Activated T-helper 17 cell treated with anti-CD3 and anti-CD28 coated beads, Interleukin-2, amount 50 U/mL, for 72 hours (primary cell): ENCODE measurements at regions not wholly inside any gene's neighbourhood (a gene's known extent, or its start where the extent isn't known, plus 50 kb on each side); places are given as distances from the start of the nearest gene placed in this dataset.

Experiments
- ATAC-seq: fragments of 150-1000 bp; cut with Tn5 transposase; replicated peaks from 2 replicates; pipeline ENCODE4 v1.10.0; 2021; ENCODE audit warnings: mild to moderate bottlenecking, moderate library complexity
- H3K27ac Mint-ChIP-seq: one replicate; pipeline ENCODE4 v1.8.0; 2022; ENCODE audit warnings: mixed read lengths
- H3K27me3 Mint-ChIP-seq: one replicate; pipeline ENCODE4 v1.8.0; 2022; ENCODE audit warnings: mixed read lengths
- H3K36me3 Mint-ChIP-seq: one replicate; pipeline ENCODE4 v1.8.0; 2022; ENCODE audit warnings: low read depth, mild to moderate bottlenecking, mixed read lengths
- H3K4me1 Mint-ChIP-seq: one replicate; pipeline ENCODE4 v1.8.0; 2022; ENCODE audit warnings: mixed read lengths
- H3K4me3 Mint-ChIP-seq: one replicate; pipeline ENCODE4 v1.8.0; 2022; ENCODE audit warnings: mild to moderate bottlenecking, mixed read lengths
- H3K9me3 Mint-ChIP-seq: one replicate; pipeline ENCODE4 v1.8.0; 2022; ENCODE audit warnings: mixed read lengths

DNA sequence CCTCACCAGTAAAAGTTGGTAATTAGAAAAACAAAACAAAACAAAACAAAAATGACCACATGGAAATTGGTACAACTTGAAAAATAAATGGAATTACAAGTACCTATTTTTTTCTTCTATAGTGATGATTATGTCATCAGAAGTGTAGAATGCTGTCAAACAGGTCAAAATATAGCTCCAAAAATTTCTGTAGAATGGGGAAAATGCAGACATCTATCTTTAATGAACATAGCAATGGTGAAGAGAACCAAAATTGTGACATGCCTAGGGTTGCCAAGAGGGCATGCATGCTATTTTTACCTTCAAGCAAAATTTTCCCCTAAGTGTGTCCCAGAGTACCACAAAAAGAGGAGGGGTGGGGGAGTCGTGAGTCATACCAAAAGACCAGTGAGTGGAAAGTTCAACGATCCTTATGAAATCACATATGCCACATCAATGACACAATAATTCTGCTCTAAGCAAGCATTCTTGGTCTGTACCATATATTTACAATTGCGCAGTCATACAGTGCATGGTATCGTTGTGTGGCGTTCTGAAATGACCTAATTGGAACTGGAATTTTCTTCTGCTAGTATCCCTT lies 1436.4 kb downstream of the SUCLG1 start:
- no peak overlapping the region for H3K4me3 Mint-ChIP-seq
- peaks cover 28% of the 10 kb centered on the region for H3K9me3 Mint-ChIP-seq
- H3K27me3 Mint-ChIP-seq, result no peaks in the 10 kb centered on the region
- ATAC-seq, result no peak
- no peak overlapping the region for H3K27ac Mint-ChIP-seq
- H3K36me3 Mint-ChIP-seq, result no peaks in the 10 kb centered on the region
- no peaks in the 10 kb centered on the region for H3K4me1 Mint-ChIP-seq

DNA sequence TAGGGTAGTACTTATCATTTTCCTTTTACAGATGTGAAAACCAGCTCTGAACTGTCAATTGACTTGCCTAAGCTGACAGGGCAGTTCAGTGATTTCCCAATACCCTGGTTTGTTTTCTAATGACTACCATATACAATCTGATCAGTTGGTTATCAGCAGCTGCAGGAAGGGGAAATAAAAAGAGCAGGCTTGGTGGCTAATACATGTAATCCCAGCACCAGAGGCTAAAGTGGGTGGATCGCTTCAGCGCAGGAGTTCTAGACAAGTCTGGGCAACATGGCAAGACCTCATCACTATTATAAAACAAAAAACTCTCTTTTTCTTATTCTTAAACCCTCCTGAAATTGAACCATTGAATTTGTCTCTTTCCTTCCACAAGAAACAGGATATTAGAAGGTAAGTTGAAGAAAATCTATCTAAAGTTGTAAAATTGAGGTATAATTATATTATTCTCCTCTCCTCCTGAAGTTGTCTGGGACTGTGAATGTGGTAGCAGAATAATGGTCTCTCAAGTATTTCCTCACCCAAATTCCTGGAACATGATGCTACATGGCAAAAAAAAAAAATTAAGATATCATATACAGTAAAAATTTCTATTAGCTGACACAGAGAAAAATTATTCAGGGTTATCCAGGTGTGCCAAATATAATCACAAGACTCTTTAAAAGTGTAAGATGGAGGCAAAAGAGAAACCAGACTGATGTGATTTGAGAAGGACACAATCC lies 1441.6 kb downstream of the SUCLG1 start:
- no peaks in the 10 kb centered on the region for H3K27me3 Mint-ChIP-seq
- H3K36me3 Mint-ChIP-seq, result no peaks in the 10 kb centered on the region
- H3K27ac Mint-ChIP-seq, result no peak overlapping the region
- no peaks in the 10 kb centered on the region for H3K4me1 Mint-ChIP-seq
- H3K9me3 Mint-ChIP-seq, result peaks cover 19% of the 10 kb centered on the region
- no peak overlapping the region for H3K4me3 Mint-ChIP-seq
- no peak for ATAC-seq

DNA sequence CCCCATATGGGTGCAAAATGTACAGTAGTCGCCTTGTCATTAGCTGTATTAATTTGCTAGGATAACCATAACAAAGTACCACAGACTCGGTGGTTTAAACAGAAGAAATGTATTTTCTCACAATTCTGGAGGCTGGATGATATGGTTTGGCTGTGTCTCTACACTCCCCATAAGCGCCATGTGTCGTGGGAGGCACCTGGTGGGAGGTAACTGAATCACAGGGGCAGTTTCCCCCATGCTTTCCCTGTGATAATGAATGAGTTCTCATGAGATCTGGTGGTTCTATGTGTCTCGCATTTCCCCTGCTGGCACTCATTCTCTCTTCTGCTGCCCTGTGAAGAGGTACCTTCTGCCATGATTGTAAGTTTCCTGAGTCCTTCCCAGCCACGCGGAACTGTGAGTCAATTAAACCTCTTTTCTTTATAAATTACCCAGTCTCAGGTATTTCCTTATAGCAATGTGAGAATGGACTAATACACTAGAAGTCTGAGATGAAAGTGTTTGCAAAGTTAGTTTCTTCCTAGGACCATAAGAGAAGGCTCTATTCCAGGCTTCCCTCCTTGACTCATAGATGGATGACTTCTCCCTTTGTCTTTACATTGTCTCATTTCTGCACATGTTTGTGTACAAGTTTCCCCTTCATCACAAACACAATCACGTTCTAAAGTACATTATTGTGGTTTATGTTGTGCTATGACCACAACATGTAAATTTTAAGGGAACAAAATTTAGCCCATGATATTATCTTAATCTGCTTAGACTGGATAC lies 1442.6 kb downstream of the SUCLG1 start:
- no peak overlapping the region for H3K27ac Mint-ChIP-seq
- no peaks in the 10 kb centered on the region for H3K36me3 Mint-ChIP-seq
- no peak overlapping the region for H3K4me3 Mint-ChIP-seq
- H3K9me3 Mint-ChIP-seq, result peaks cover 19% of the 10 kb centered on the region
- ATAC-seq, result no peak
- no peaks in the 10 kb centered on the region for H3K27me3 Mint-ChIP-seq
- no peaks in the 10 kb centered on the region for H3K4me1 Mint-ChIP-seq

DNA sequence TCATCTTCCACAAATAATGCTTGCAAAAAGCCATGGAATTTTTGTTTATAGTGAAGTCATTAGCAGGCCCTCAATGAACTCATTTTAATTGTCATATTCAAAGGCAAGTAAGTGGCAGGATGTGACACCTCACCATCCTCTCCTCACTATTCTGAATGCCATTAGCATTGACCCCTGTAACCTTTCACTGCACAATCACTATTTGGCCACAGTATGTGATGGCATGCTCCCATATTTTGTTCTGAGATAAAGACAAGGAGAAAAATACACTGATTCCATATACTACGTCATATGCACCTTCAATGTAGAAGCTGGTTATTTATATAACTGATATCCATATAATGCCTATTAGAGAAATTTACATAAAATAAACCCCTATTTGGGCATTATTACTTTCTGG lies 1443.2 kb downstream of the SUCLG1 start:
- no peak for ATAC-seq

GRCh38 chr2:83015035-83015715 lies 1443.9 kb downstream of the SUCLG1 start:
- Mint-ChIP-seq H3K4me3 (no peak overlapping the region), H3K4me1 (no peaks in the 10 kb centered on the region), H3K36me3 (no peaks in the 10 kb centered on the region), H3K9me3 (peaks cover 19% of the 10 kb centered on the region), H3K27me3 (no peaks in the 10 kb centered on the region), H3K27ac (no peak overlapping the region)
- ATAC-seq, result no peak

More for the DNA sequence above, 1443.2 kb downstream of the SUCLG1 start:
- no peak overlapping the region for H3K4me3 Mint-ChIP-seq
- H3K27me3 Mint-ChIP-seq, result no peaks in the 10 kb centered on the region
- no peaks in the 10 kb centered on the region for H3K36me3 Mint-ChIP-seq
- H3K9me3 Mint-ChIP-seq, result peaks cover 21% of the 10 kb centered on the region
- no peak overlapping the region for H3K27ac Mint-ChIP-seq
- no peaks in the 10 kb centered on the region for H3K4me1 Mint-ChIP-seq

- H3K4me1 Mint-ChIP-seq, result no peaks in the 10 kb centered on the region
- no peak overlapping the region for H3K27ac Mint-ChIP-seq
- H3K27me3 Mint-ChIP-seq, result no peaks in the 10 kb centered on the region
- H3K36me3 Mint-ChIP-seq, result no peaks in the 10 kb centered on the region
- peaks cover 15% of the 10 kb centered on the region for H3K9me3 Mint-ChIP-seq
- no peak for ATAC-seq
- no peak overlapping the region for H3K4me3 Mint-ChIP-seq
Measured at GRCh38 chr2:83014462-83014861, 1444.6 kb downstream of the SUCLG1 start.

- H3K27me3 Mint-ChIP-seq, result no peaks in the 10 kb centered on the region
- no peaks in the 10 kb centered on the region for H3K36me3 Mint-ChIP-seq
- no peak for ATAC-seq
- peaks cover 4% of the 10 kb centered on the region for H3K9me3 Mint-ChIP-seq
- H3K4me3 Mint-ChIP-seq, result no peak overlapping the region
- no peak overlapping the region for H3K27ac Mint-ChIP-seq
- no peaks in the 10 kb centered on the region for H3K4me1 Mint-ChIP-seq
Measured at GRCh38 chr2:83006961-83007360, 1452.1 kb downstream of the SUCLG1 start.

- Mint-ChIP-seq H3K27me3 (no peaks in the 10 kb centered on the region), H3K9me3 (peaks cover 11% of the 10 kb centered on the region), H3K27ac (no peak overlapping the region), H3K4me3 (no peak overlapping the region), H3K4me1 (no peaks in the 10 kb centered on the region), H3K36me3 (no peaks in the 10 kb centered on the region)
- no peak for ATAC-seq
Measured at GRCh38 chr2:83003555-83003954, 1455.5 kb downstream of the SUCLG1 start.

GRCh38 chr2:83002706-83003105 lies 1456.4 kb downstream of the SUCLG1 start:
- H3K9me3 Mint-ChIP-seq, result peaks cover 11% of the 10 kb centered on the region
- ATAC-seq, result no peak

GRCh38 chr2:82998781-82999180 lies 1460.3 kb downstream of the SUCLG1 start:
- peaks cover 11% of the 10 kb centered on the region for H3K9me3 Mint-ChIP-seq
- H3K27ac Mint-ChIP-seq, result no peak overlapping the region
- no peaks in the 10 kb centered on the region for H3K27me3 Mint-ChIP-seq
- ATAC-seq, result no peak
- no peaks in the 10 kb centered on the region for H3K4me1 Mint-ChIP-seq
- no peaks in the 10 kb centered on the region for H3K36me3 Mint-ChIP-seq
- no peak overlapping the region for H3K4me3 Mint-ChIP-seq

More at GRCh38 chr2:83002706-83003105, 1456.4 kb downstream of the SUCLG1 start:
- no peaks in the 10 kb centered on the region for H3K36me3 Mint-ChIP-seq
- no peaks in the 10 kb centered on the region for H3K27me3 Mint-ChIP-seq
- H3K27ac Mint-ChIP-seq, result no peak overlapping the region
- H3K4me1 Mint-ChIP-seq, result no peaks in the 10 kb centered on the region
- H3K4me3 Mint-ChIP-seq, result no peak overlapping the region

- H3K4me1 Mint-ChIP-seq, result no peaks in the 10 kb centered on the region
- H3K27ac Mint-ChIP-seq, result no peak overlapping the region
- H3K4me3 Mint-ChIP-seq, result no peak overlapping the region
- H3K36me3 Mint-ChIP-seq, result no peaks in the 10 kb centered on the region
- peaks cover 15% of the 10 kb centered on the region for H3K9me3 Mint-ChIP-seq
- ATAC-seq, result no peak
- H3K27me3 Mint-ChIP-seq, result no peaks in the 10 kb centered on the region
Measured at GRCh38 chr2:82996217-82996616, 1462.9 kb downstream of the SUCLG1 start.

DNA sequence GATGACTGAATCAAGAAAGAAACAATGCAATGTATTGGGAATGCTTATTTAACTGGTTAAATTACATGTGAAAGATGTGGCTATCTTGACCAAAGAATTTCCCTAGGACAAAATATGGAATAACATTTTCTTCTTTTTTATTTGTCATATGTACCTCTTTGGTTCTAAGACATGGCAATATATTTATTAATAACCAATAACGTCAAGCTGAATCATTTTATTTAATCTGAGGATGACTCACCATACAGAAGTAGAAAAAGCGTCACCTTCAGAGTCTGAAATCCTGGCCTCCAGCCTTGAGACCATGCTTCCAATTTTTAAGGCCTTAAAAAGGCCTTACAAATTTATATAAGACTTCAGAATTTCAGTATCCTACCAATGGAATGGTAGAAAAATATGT lies 1464.9 kb downstream of the SUCLG1 start:
- no peak overlapping the region for H3K27ac Mint-ChIP-seq
- H3K36me3 Mint-ChIP-seq, result no peaks in the 10 kb centered on the region
- H3K9me3 Mint-ChIP-seq, result peaks cover 9% of the 10 kb centered on the region
- ATAC-seq, result no peak
- no peaks in the 10 kb centered on the region for H3K27me3 Mint-ChIP-seq
- no peak overlapping the region for H3K4me3 Mint-ChIP-seq
- H3K4me1 Mint-ChIP-seq, result no peaks in the 10 kb centered on the region

DNA sequence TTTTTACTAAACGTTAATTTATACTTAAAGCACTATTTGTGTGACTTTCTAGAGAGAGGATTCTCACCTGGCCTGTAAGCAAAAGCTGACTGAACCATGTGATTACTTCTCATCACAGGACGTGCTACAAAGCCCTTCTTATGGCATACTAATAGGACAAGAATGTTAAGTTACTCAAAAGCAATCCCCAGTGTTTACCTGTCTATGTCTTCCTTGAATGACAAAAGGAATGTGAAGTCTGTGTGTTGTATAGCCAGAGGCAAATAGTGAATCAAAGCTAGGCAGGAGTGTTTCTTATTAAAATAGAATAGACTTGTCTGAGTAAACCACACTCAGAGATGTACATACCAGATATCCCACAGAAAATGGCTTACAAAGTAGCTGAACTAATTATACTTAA lies 1465.5 kb downstream of the SUCLG1 start:
- Mint-ChIP-seq H3K27me3 (no peaks in the 10 kb centered on the region), H3K9me3 (peaks cover 4% of the 10 kb centered on the region), H3K4me3 (no peak overlapping the region), H3K4me1 (no peaks in the 10 kb centered on the region), H3K27ac (no peak overlapping the region), H3K36me3 (no peaks in the 10 kb centered on the region)
- no peak for ATAC-seq

- Mint-ChIP-seq H3K4me3 (no peak overlapping the region), H3K9me3 (peaks cover 4% of the 10 kb centered on the region), H3K36me3 (no peaks in the 10 kb centered on the region), H3K27ac (no peak overlapping the region), H3K4me1 (no peaks in the 10 kb centered on the region), H3K27me3 (no peaks in the 10 kb centered on the region)
- no peak for ATAC-seq
Measured at GRCh38 chr2:82992968-82993367, 1466.1 kb downstream of the SUCLG1 start.
